ENCODE measurements at regions not wholly inside any gene's neighbourhood (a gene's known extent, or its start where the extent isn't known, plus 50 kb on each side); places are given as distances from the start of the nearest gene placed in this dataset.

DNA sequence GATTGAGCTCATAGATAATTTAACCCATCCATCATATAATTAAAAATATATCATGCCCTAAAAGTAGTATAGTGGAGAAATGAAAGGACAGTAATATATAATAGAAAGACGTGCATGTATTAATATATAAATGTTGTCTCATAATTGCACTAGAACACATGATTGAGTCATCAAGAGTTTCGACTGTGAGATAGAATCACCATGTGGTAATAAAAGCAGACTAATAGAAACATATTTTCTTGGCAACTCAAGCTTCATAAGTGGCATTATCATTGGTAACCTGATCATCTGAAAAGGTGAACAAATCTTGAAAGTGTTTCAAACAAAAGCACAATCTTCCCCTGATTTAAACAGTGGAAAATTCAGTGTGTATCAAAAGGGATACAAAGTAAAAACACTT is 188.8 kb downstream of the CYRIA start:
- TF ChIP-seq CTCF (IDR thresholded peaks at IDR 0.05) (no peak), EZH2 (IDR thresholded peaks at IDR 0.05; ENCODE audit: borderline replicate concordance, insufficient read depth, low read depth, low read length, poor library complexity, severe bottlenecking) (no peak)

Measured in B cell (primary cell).